CD4-positive, alpha-beta memory T cell (primary cell): ENCODE measurements at regions not wholly inside any gene's neighbourhood (a gene's known extent, or its start where the extent isn't known, plus 50 kb on each side); places are given as distances from the start of the nearest gene placed in this dataset.

Source experiments
- CTCF ChIA-PET: fragments of 350-600 bp; sonication (Branson Sonifier 250); formaldehyde crosslinking; loops from one replicate; lab custom pipeline; 2021; ENCODE audit warnings: inconsistent platforms; ENCODE audit not compliant: partially characterized antibody; lab: Charles Lee
- POLR2A ChIA-PET: fragments of 350-600 bp; sonication (Branson Sonifier 250); formaldehyde crosslinking; loops from one replicate; lab custom pipeline; 2021; ENCODE audit not compliant: partially characterized antibody; lab: Charles Lee
- DNase-seq, 5 donors: peaks; one replicate each; pipeline versions ENCODE4 v3.0.0 to v3.0.0-alpha.2; 2020 to 2022; ENCODE audit warnings: mixed read lengths in 1 of 5
- H3K27ac ChIP-seq: one replicate; pipeline ENCODE4 v1.7.0; 2013; ENCODE audit warnings: low read depth, low read length
- H3K27me3 ChIP-seq: 2 replicates; pipeline ENCODE4 v1.7.0; 2013; ENCODE audit warnings: mild to moderate bottlenecking, low read length, moderate library complexity; ENCODE audit not compliant: insufficient read depth
- H3K36me3 ChIP-seq: 2 replicates; pipeline ENCODE4 v1.7.0; 2013; ENCODE audit warnings: mild to moderate bottlenecking, low read length, moderate library complexity; ENCODE audit not compliant: insufficient read depth
- H3K4me1 ChIP-seq: 2 replicates; pipeline ENCODE4 v1.7.0; 2013; ENCODE audit warnings: mild to moderate bottlenecking, low read length, moderate library complexity; ENCODE audit not compliant: insufficient read depth
- H3K4me3 ChIP-seq, 2 donors: one replicate each; pipeline ENCODE4 v1.7.0; 2013; ENCODE audit warnings: low read length in 2 of 2, mild to moderate bottlenecking in 1 of 2
- H3K9me3 ChIP-seq, 2 donors: one replicate each; pipeline ENCODE4 v1.7.0; 2013; ENCODE audit warnings: low read length in 2 of 2, control low read depth in 1 of 2; ENCODE audit not compliant: control insufficient read depth in 1 of 2
- H3K27ac Mint-ChIP-seq, 7 donors: one replicate each; pipeline ENCODE4 v1.8.0; 2020 to 2021; ENCODE audit warnings: mixed read lengths in 7 of 7, mild to moderate bottlenecking in 6 of 7, inconsistent platforms in 3 of 7, moderate library complexity in 3 of 7
- H3K27me3 Mint-ChIP-seq, 2 donors: one replicate each; pipeline ENCODE4 v1.8.0; 2020 to 2021; ENCODE audit warnings: mixed read lengths in 2 of 2
- H3K36me3 Mint-ChIP-seq, 2 donors: one replicate each; pipeline ENCODE4 v1.8.0; 2020 to 2021; ENCODE audit warnings: mixed read lengths in 2 of 2, inconsistent platforms in 1 of 2, mild to moderate bottlenecking in 1 of 2
- H3K4me1 Mint-ChIP-seq, 4 donors: one replicate each; pipeline ENCODE4 v1.8.0; 2020 to 2021; ENCODE audit warnings: mixed read lengths in 4 of 4, mild to moderate bottlenecking in 1 of 4
- H3K4me3 Mint-ChIP-seq, 8 donors: one replicate each; pipeline ENCODE4 v1.8.0; 2020 to 2021; ENCODE audit warnings: mixed read lengths in 8 of 8, mild to moderate bottlenecking in 7 of 8, moderate library complexity in 6 of 8, inconsistent platforms in 3 of 8
- H3K9me3 Mint-ChIP-seq, 8 donors: one replicate each; pipeline ENCODE4 v1.8.0; 2020 to 2021; ENCODE audit warnings: mixed read lengths in 8 of 8, mild to moderate bottlenecking in 5 of 8, inconsistent platforms in 3 of 8, moderate library complexity in 1 of 8
- intact Hi-C: fragments of 100-400 bp; cut with micrococcal nuclease; formaldehyde crosslinking; loops from one replicate; pipeline ENCODE4 v1.15.1; 2023

DNA sequence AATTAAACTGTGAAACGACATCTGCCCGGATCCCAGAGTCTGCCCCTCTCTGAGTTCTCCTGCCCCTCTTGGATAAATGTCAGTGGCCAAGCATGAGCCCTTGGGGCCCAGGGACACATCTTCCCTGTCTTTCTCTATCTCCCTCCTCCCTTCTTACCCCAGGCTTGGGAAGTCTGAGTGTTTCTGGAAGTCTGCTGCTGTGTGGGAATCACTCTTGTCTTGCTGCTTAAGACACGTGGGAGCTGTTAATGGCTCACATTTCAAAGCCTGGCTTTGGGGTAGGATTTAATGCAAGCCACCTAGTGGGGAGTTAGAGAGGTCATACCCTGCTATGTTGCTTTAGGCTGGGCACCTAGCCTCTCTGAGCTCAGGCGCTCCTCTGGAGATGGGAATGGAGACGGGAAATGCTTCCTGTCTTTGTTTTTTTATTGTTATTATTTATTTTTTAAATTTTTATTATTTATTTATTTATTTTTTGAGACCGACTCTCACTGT is 218.5 kb upstream of the CIBAR2 start:
- Mint-ChIP-seq H3K27me3 (peaks cover 18 to 19% of the 10 kb centered on the region in 2 donors), H3K4me3 (peak overlapping the region in 1 of 8 donors; percentile 37), H3K4me1 (peaks cover 4 to 17% (median 14%) of the 10 kb centered on the region in 4 donors), H3K36me3 (no peaks in the 10 kb centered on the region), H3K27ac (no peak overlapping the region), H3K9me3 (peaks cover 0 to 3% (median 0%) of the 10 kb centered on the region in 8 donors)
- Histone ChIP-seq H3K4me3 (no peak overlapping the region), H3K9me3 (no peaks in the 10 kb centered on the region), H3K27me3 (no peaks in the 10 kb centered on the region), H3K27ac (no peak overlapping the region), H3K36me3 (no peaks in the 10 kb centered on the region), H3K4me1 (no peaks in the 10 kb centered on the region)
- no peak for DNase-seq
- ChIA-PET CTCF (interaction anchor here (1.1 kb wide), 2 partner anchors 9 to 28 kb away, joined by 3 to 4 read pairs; no protein-coding TSS in a partner anchor), POLR2A (no interaction called here)
- intact Hi-C loops, result loop anchor here (1.0 kb wide), 1 partner anchor 27 kb away; no protein-coding TSS in a partner anchor

- H3K4me3 ChIP-seq, result no peak overlapping the region
- ChIA-PET POLR2A (no interaction called here), CTCF (no interaction called here)
- no peak overlapping the region for H3K27ac ChIP-seq
- Mint-ChIP-seq H3K36me3 (no peaks in the 10 kb centered on the region), H3K27me3 (peaks cover 21 to 23% of the 10 kb centered on the region in 2 donors), H3K27ac (no peak overlapping the region), H3K9me3 (no peaks in the 10 kb centered on the region), H3K4me3 (no peak overlapping the region), H3K4me1 (peaks cover 4 to 17% (median 14%) of the 10 kb centered on the region in 4 donors)
- H3K36me3 ChIP-seq, result no peaks in the 10 kb centered on the region
- H3K9me3 ChIP-seq, result no peaks in the 10 kb centered on the region
- H3K4me1 ChIP-seq, result no peaks in the 10 kb centered on the region
- intact Hi-C loops, result loop anchor here (1.0 kb wide), 1 partner anchor 28 kb away; no protein-coding TSS in a partner anchor
- no peak for DNase-seq
- no peaks in the 10 kb centered on the region for H3K27me3 ChIP-seq
Measured at GRCh38 chr16:85331688-85332087, 219.4 kb upstream of the CIBAR2 start.

DNA sequence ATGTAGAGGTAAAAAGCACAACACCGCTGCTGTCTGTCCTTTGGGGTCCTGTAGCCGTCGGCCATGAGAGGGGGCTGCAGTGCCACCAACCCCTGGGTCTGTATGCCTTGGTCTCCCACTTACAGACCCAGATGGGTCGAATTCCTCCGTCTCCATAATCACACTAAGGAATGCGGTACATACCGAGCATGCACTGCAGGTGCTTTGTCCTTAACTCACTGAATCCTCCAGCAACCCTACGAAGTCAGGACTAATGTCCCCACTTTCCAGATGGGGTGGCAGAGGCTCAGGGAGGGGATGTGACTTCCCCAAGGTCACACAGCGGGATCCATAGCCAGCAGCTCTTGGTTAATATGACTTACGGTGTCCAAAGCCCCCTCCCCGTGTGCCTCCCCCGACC is 219.9 kb upstream of the CIBAR2 start:
- intact Hi-C loops, result no loop called here
- peaks cover 4 to 17% (median 14%) of the 10 kb centered on the region in 4 donors for H3K4me1 Mint-ChIP-seq
- H3K27ac ChIP-seq, result no peak overlapping the region
- H3K4me3 ChIP-seq, result no peak overlapping the region
- H3K27me3 ChIP-seq, result no peaks in the 10 kb centered on the region
- H3K36me3 ChIP-seq, result no peaks in the 10 kb centered on the region
- ChIA-PET CTCF (no interaction called here), POLR2A (no interaction called here)
- H3K27me3 Mint-ChIP-seq, result peaks cover 20 to 24% of the 10 kb centered on the region in 2 donors
- H3K36me3 Mint-ChIP-seq, result no peaks in the 10 kb centered on the region
- no peak overlapping the region for H3K27ac Mint-ChIP-seq
- no peak for DNase-seq
- H3K4me3 Mint-ChIP-seq, result no peak overlapping the region
- H3K9me3 ChIP-seq, result no peaks in the 10 kb centered on the region
- H3K9me3 Mint-ChIP-seq, result no peaks in the 10 kb centered on the region
- no peaks in the 10 kb centered on the region for H3K4me1 ChIP-seq

- no peak for DNase-seq
- CTCF ChIA-PET, result interaction anchor here (1.4 to 2.0 kb wide), 2 partner anchors 27 to 36 kb away, joined by 4 to 5 read pairs; no protein-coding TSS in a partner anchor
- POLR2A ChIA-PET, result no interaction called here
Measured at GRCh38 chr16:85333337-85333736, 221.1 kb upstream of the CIBAR2 start.

DNA sequence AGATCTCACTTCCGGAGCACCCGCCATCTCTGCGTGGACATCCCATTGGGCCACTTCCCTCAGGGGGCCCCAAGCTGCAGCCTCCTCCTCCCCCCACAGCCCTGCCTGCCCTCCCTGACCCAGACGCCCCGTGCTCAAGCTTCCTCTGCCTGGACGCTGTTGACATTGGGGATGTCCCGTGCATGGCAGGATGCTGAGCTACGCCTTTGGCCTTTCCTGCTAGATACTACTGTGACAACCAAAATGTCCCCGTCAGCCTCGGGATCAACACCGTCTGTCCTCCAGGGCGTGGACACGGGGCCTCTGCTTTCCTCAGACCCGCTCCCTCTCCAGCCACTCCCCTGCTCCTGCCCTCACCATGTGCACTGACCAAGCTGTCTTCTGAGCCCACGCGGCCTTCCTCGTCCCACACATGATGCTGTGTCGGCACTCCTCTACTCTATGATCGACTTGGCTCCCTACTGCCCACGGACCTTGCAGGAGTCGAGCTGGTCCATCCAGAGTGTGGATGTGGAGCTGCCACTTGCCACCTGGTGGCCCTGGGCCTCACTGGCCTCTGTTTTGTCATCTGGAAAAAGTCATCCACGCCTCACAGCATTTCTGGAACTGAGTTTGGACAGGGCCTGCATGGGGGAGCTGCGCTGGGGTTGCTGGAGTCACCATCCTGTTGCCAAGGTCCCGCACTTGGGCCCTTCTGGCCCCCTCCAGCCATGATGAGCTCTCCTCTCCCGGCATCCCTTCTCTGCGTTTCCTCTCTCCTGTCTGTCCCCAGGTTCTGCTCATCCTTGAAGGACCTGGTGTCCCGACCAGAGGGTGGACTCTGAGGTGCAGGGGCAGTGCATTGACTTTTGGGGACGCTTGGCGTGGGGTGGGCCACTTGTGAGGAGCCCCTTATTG is 221.7 kb upstream of the CIBAR2 start:
- ChIA-PET CTCF (interaction anchor here (1.0 to 2.0 kb wide), 3 partner anchors 28 to 37 kb away, joined by 3 to 5 read pairs (median 4); no protein-coding TSS in a partner anchor), POLR2A (interaction anchor here (0.6 to 0.7 kb wide), 2 partner anchors 20 to 223 kb away, joined by 3 read pairs; no protein-coding TSS in a partner anchor)
- Histone ChIP-seq H3K27me3 (no peaks in the 10 kb centered on the region), H3K27ac (no peak overlapping the region), H3K4me1 (no peaks in the 10 kb centered on the region), H3K9me3 (no peaks in the 10 kb centered on the region), H3K4me3 (no peak overlapping the region), H3K36me3 (no peaks in the 10 kb centered on the region)
- Mint-ChIP-seq H3K4me1 (peaks cover 4 to 17% (median 14%) of the 10 kb centered on the region in 4 donors), H3K9me3 (no peaks in the 10 kb centered on the region), H3K36me3 (no peaks in the 10 kb centered on the region), H3K4me3 (peak overlapping the region in 1 of 8 donors; percentile 70), H3K27ac (no peak overlapping the region), H3K27me3 (peaks cover 18 to 30% of the 10 kb centered on the region in 2 donors)
- DNase-seq, result peak in 1 of 5 donors; percentile 13
- intact Hi-C loops, result no loop called here

More at GRCh38 chr16:85333337-85333736, 221.1 kb upstream of the CIBAR2 start:
- H3K27me3 Mint-ChIP-seq, result peaks cover 18 to 29% of the 10 kb centered on the region in 2 donors
- Histone ChIP-seq H3K27ac (no peak overlapping the region), H3K9me3 (no peaks in the 10 kb centered on the region), H3K36me3 (no peaks in the 10 kb centered on the region), H3K4me1 (no peaks in the 10 kb centered on the region), H3K4me3 (no peak overlapping the region), H3K27me3 (no peaks in the 10 kb centered on the region)
- no peaks in the 10 kb centered on the region for H3K9me3 Mint-ChIP-seq
- intact Hi-C loops, result no loop called here
- H3K36me3 Mint-ChIP-seq, result no peaks in the 10 kb centered on the region
- peaks cover 4 to 17% (median 14%) of the 10 kb centered on the region in 4 donors for H3K4me1 Mint-ChIP-seq
- no peak overlapping the region for H3K4me3 Mint-ChIP-seq
- no peak overlapping the region for H3K27ac Mint-ChIP-seq

GRCh38 chr16:85334718-85335583 is 222.7 kb upstream of the CIBAR2 start:
- peak overlapping the region in 3 of 7 donors; percentile 25 to 62 (median 46) for H3K27ac Mint-ChIP-seq
- H3K27me3 Mint-ChIP-seq, result peaks cover 18 to 31% of the 10 kb centered on the region in 2 donors
- H3K36me3 Mint-ChIP-seq, result no peaks in the 10 kb centered on the region
- Histone ChIP-seq H3K9me3 (no peaks in the 10 kb centered on the region), H3K27ac (no peak overlapping the region), H3K4me1 (no peaks in the 10 kb centered on the region), H3K4me3 (no peak overlapping the region), H3K27me3 (no peaks in the 10 kb centered on the region), H3K36me3 (no peaks in the 10 kb centered on the region)
- intact Hi-C loops, result no loop called here
- DNase-seq, result peak in 1 of 5 donors; percentile 30
- ChIA-PET CTCF (interaction anchor here (1.0 to 2.0 kb wide), 2 partner anchors 32 to 38 kb away, joined by 3 to 5 read pairs; no protein-coding TSS in a partner anchor), POLR2A (interaction anchor here (0.6 kb wide), 1 partner anchor 21 kb away, joined by 3 read pairs; no protein-coding TSS in a partner anchor)
- peak overlapping the region; percentile 51 to 85 (median 74) for H3K4me3 Mint-ChIP-seq
- peaks cover 4 to 17% (median 14%) of the 10 kb centered on the region in 4 donors for H3K4me1 Mint-ChIP-seq
- H3K9me3 Mint-ChIP-seq, result no peaks in the 10 kb centered on the region
